GM20000 (cell line): ENCODE measurements at regions not wholly inside any gene's neighbourhood (a gene's known extent, or its start where the extent isn't known, plus 50 kb on each side); places are given as distances from the start of the nearest gene placed in this dataset.

ENCODE experiments used
- DNase-seq: peaks from one replicate; pipeline ENCODE4 v3.0.0; 2012; ENCODE audit warnings: low spot score
- TF ChIP-seq, protein P1 (sequence below): IDR thresholded peaks from 2 replicates; pipeline ENCODE4 v1.5.1; 2012; ENCODE audit warnings: mild to moderate bottlenecking, control low read depth; ENCODE audit errors: extremely low read depth, missing control alignments

DNA sequence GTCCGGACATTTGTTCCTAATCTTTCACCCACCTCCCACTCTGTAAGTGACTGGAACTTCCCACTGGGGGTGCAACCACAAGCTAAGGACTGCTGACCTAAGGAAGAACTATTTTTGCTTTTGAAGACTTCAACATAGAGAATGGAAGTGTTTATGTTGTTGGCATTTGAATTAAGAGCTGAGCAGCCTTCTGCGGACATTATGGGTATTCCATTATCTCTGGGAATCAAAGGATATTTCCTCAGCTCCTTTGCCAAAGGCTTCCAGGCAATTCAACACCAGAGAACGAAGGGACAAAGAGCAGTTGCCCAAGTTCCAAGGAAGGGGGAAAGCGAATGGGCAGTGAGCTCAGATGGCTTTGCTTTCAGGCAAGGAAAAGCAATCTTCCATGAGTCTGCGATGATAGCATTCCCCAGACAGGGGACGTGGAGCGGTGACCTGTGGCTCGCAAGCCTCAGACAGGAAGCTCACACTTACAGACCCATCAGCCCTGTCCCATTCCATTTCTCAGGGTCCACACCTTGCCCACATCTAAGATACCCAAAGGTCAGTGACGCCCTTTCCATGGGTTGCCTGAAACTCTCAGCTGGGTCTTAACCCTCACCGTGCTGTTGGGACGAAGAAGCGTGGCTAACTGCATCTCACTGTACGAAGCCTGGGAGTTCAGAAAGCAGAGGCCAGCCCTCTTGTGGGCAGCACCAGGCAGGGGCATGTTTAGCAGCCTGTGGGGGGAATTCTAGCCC lies 116.8 kb downstream of the COPS8 start:
- TF ChIP-seq, protein P1, sequence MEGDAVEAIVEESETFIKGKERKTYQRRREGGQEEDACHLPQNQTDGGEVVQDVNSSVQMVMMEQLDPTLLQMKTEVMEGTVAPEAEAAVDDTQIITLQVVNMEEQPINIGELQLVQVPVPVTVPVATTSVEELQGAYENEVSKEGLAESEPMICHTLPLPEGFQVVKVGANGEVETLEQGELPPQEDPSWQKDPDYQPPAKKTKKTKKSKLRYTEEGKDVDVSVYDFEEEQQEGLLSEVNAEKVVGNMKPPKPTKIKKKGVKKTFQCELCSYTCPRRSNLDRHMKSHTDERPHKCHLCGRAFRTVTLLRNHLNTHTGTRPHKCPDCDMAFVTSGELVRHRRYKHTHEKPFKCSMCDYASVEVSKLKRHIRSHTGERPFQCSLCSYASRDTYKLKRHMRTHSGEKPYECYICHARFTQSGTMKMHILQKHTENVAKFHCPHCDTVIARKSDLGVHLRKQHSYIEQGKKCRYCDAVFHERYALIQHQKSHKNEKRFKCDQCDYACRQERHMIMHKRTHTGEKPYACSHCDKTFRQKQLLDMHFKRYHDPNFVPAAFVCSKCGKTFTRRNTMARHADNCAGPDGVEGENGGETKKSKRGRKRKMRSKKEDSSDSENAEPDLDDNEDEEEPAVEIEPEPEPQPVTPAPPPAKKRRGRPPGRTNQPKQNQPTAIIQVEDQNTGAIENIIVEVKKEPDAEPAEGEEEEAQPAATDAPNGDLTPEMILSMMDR: no peak

DNA sequence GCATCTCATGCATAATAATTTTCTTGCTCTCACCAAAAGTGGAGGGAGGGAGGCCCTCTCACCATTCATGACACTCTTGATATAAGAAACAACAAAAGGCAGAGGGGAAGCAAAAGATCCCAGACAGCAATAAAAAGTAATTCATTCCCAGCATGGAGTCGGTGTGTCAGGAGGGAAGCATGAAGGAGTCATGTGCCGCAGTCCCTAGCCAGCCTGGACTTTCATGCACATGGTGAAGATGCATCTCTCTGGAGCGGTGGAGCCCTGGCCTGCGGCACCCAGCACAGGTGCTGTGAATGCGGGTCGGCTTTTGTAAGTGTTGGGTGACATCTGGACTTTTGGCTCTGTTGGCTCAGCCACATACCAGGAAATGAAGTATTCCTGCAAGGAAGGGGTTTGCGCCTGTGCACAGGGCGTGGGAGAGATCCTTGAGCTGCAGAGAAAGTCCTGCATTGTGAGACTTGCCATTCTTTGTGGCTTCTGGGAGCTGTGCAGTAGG lies 119.4 kb downstream of the COPS8 start:
- DNase-seq: no peak
- TF ChIP-seq, protein P1: no peak

More for the DNA sequence above, 116.8 kb downstream of the COPS8 start:
- no peak for DNase-seq

DNA sequence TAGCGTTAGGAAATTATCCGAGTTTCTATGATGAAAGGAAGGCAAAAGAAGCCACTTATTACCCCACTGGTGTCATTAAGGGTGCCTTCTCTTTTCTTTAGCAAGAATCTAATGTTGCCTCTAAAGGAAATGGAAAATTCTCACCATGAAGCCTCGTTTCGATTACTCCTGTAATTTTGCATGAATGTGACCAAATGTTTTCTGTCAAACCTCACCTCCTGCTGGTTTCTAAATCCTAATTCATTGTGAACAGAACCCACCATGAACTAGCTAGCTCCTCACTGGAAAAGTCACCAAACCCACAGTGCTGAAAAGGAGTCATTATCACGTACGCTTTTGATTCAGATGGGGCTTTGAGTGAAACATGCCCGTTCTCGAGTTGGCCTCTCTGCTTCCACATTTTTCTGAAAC lies 119.9 kb downstream of the COPS8 start:
- DNase-seq: no peak
- TF ChIP-seq, protein P1: no peak

DNA sequence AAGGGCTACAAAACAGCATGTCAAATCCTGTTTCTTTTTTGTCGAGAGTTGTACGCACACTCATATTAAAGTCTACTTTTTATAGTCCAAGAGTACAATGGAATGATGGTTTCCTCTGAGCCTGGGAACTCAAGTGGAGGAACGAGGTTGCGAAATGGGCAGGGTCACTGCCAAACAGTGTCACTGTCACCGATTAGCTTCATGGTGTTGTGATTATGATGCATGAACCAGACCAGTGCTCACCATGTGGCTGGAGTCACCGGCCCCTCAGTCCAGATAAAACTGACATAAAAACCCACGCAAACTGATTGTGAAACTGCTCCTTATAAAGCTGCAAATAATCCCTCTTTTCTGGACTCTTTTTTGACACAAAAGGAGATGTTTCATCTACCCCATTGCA lies 122.0 kb downstream of the COPS8 start:
- no peak for DNase-seq
- TF ChIP-seq, protein P1: no peak

GRCh38 chr2:237208373-237209260 lies 122.9 kb downstream of the COPS8 start:
- TF ChIP-seq, protein P1: no peak
- no peak for DNase-seq

- no peak for DNase-seq
- TF ChIP-seq, protein P1: no peak
These were observed 124.2 kb downstream of the COPS8 start for GRCh38 chr2:237209885-237210284.

- TF ChIP-seq, protein P1: no peak
- DNase-seq: no peak
These were observed 124.6 kb downstream of the COPS8 start for GRCh38 chr2:237210297-237210696.
